ENCODE measurements at regions not wholly inside any gene's neighbourhood (a gene's known extent, or its start where the extent isn't known, plus 50 kb on each side); places are given as distances from the start of the nearest gene placed in this dataset.

DNA sequence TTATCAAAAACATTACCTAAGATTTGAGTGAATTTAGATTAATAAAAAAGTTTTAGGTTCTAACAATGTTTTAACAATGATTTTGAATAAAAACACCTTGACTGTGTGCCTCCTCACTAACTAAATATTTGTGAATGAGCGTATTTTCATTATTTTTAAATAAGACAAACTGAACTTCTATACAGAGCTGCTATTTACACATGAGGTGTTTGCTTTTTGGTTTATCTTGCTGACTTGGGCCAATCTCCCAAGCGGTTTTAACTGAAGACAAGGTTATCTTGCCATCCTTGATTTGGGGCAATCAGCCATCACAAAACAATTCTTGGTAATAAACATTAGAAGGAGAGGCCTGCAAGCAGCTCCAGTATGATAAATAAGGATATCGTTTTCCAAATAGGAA lies 108.2 kb upstream of the NRIP1 start (continued):
- TF ChIP-seq ELF4 (CRISPR knock-in tag; IDR thresholded peaks at IDR 0.05; ENCODE audit: borderline replicate concordance): no peak
- no peak for TF ChIP-seq RERE (CRISPR knock-in tag; IDR thresholded peaks at IDR 0.05; ENCODE audit: low read depth)
- no peak for TF ChIP-seq BRCA1 (CRISPR knock-in tag; IDR thresholded peaks at IDR 0.05)
- TF ChIP-seq STAG1 (CRISPR knock-in tag; IDR thresholded peaks at IDR 0.05): no peak
- TF ChIP-seq, protein P1, sequence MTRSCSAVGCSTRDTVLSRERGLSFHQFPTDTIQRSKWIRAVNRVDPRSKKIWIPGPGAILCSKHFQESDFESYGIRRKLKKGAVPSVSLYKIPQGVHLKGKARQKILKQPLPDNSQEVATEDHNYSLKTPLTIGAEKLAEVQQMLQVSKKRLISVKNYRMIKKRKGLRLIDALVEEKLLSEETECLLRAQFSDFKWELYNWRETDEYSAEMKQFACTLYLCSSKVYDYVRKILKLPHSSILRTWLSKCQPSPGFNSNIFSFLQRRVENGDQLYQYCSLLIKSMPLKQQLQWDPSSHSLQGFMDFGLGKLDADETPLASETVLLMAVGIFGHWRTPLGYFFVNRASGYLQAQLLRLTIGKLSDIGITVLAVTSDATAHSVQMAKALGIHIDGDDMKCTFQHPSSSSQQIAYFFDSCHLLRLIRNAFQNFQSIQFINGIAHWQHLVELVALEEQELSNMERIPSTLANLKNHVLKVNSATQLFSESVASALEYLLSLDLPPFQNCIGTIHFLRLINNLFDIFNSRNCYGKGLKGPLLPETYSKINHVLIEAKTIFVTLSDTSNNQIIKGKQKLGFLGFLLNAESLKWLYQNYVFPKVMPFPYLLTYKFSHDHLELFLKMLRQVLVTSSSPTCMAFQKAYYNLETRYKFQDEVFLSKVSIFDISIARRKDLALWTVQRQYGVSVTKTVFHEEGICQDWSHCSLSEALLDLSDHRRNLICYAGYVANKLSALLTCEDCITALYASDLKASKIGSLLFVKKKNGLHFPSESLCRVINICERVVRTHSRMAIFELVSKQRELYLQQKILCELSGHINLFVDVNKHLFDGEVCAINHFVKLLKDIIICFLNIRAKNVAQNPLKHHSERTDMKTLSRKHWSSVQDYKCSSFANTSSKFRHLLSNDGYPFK (CRISPR knock-in tag; IDR thresholded peaks at IDR 0.05; ENCODE audit: borderline replicate concordance): no peak
- no peak for TF ChIP-seq PHF20 (CRISPR knock-in tag; IDR thresholded peaks at IDR 0.05)
- TF ChIP-seq CREB1 (IDR thresholded peaks at IDR 0.05): no peak
- no peak for TF ChIP-seq CREB1 (CRISPR knock-in tag; IDR thresholded peaks at IDR 0.05)
- no peak for TF ChIP-seq ZNF337 (CRISPR knock-in tag; IDR thresholded peaks at IDR 0.05; ENCODE audit: borderline replicate concordance, low read depth)
- TF ChIP-seq ZNF703 (CRISPR knock-in tag; IDR thresholded peaks at IDR 0.05; ENCODE audit: borderline replicate concordance): no peak
- TF ChIP-seq, protein P2, sequence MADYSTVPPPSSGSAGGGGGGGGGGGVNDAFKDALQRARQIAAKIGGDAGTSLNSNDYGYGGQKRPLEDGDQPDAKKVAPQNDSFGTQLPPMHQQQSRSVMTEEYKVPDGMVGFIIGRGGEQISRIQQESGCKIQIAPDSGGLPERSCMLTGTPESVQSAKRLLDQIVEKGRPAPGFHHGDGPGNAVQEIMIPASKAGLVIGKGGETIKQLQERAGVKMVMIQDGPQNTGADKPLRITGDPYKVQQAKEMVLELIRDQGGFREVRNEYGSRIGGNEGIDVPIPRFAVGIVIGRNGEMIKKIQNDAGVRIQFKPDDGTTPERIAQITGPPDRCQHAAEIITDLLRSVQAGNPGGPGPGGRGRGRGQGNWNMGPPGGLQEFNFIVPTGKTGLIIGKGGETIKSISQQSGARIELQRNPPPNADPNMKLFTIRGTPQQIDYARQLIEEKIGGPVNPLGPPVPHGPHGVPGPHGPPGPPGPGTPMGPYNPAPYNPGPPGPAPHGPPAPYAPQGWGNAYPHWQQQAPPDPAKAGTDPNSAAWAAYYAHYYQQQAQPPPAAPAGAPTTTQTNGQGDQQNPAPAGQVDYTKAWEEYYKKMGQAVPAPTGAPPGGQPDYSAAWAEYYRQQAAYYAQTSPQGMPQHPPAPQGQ (CRISPR knock-in tag; IDR thresholded peaks at IDR 0.05; ENCODE audit: borderline replicate concordance): no peak
- no peak for TF ChIP-seq ZFX (CRISPR knock-in tag; IDR thresholded peaks at IDR 0.05; ENCODE audit: low read depth)
- TF ChIP-seq ZNF414 (CRISPR knock-in tag; IDR thresholded peaks at IDR 0.05): no peak
- TF ChIP-seq TCF7L2 (IDR thresholded peaks at IDR 0.05; ENCODE audit: low read depth, low read length): no peak
- peak; percentile 55; the same call in 1 of the 2 replicates for TF ChIP-seq GATAD2A (CRISPR knock-in tag; IDR thresholded peaks at IDR 0.05)
- no peak for TF ChIP-seq ZSCAN25 (CRISPR knock-in tag; IDR thresholded peaks at IDR 0.05)
- TF ChIP-seq ZBTB10 (CRISPR knock-in tag; IDR thresholded peaks at IDR 0.05; ENCODE audit: borderline replicate concordance): no peak
